ENCODE measurements at regions not wholly inside any gene's neighbourhood (a gene's known extent, or its start where the extent isn't known, plus 50 kb on each side); places are given as distances from the start of the nearest gene placed in this dataset.

DNA sequence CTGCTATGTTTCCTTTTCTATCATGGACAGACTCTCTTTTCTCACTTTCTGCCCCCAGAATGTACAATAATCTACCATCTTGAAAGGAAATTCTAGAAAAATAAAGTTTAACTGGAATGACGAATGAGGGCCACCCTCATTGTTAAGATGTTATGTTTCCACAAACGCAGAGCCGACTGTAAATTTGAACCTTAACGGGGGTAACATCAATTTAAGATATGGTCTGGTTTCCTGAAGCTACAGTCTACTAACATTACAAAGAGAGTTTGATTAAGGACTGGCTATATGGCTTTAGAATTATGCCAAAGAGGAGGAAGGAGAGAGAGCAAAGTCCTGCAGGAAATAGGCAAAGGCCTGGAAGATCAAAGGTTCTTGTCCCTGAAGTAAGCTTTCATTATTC, 227.2 kb downstream of the USP46 start:
- no peak overlapping the region for H2AK9ac ChIP-seq (replicated peaks; ENCODE audit: low read depth, low read length, poor library complexity)
- H3K18ac ChIP-seq (ENCODE audit: low read depth, low read length) = no peak overlapping the region
- H2BK15ac ChIP-seq (ENCODE audit: low read depth, low read length) = no peak overlapping the region
- no peaks in the 10 kb centered on the region for H4K20me1 ChIP-seq (ENCODE audit: insufficient read depth, low read length)
- no peak overlapping the region for H2AK5ac ChIP-seq (ENCODE audit: low read depth, low read length)
- no peak overlapping the region for H3K14ac ChIP-seq (replicated peaks; ENCODE audit: low read depth, low read length)
- no peak overlapping the region for H3K56ac ChIP-seq (ENCODE audit: extremely low read depth, insufficient read depth, low read length)
- no peak overlapping the region for H3K9ac ChIP-seq (ENCODE audit: low read depth, low read length)
- no peaks in the 10 kb centered on the region for H3K79me1 ChIP-seq (ENCODE audit: low read depth in 1 of 2, low read length in 2 of 2)
- no peaks in the 10 kb centered on the region for H3K9me1 ChIP-seq (ENCODE audit: insufficient read depth, low read length)
- H3K4me2 ChIP-seq (ENCODE audit: low read depth, low read length) = no peak overlapping the region
- H4K5ac ChIP-seq (ENCODE audit: low read depth, low read length) = no peak overlapping the region
- H3K27ac ChIP-seq (ENCODE audit: insufficient read depth, low read length) = no peak overlapping the region
- TF ChIP-seq, protein P1, sequence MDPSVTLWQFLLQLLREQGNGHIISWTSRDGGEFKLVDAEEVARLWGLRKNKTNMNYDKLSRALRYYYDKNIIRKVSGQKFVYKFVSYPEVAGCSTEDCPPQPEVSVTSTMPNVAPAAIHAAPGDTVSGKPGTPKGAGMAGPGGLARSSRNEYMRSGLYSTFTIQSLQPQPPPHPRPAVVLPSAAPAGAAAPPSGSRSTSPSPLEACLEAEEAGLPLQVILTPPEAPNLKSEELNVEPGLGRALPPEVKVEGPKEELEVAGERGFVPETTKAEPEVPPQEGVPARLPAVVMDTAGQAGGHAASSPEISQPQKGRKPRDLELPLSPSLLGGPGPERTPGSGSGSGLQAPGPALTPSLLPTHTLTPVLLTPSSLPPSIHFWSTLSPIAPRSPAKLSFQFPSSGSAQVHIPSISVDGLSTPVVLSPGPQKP (IDR thresholded peaks at IDR 0.05; ENCODE audit: borderline replicate concordance, low read depth, low read length) = no peak
- TF ChIP-seq FOS (IDR thresholded peaks at IDR 0.05; ENCODE audit: low read depth, low read length) (no peak), RAD21 (IDR thresholded peaks at IDR 0.05; ENCODE audit: low read length) (no peak), SMC3 (IDR thresholded peaks at IDR 0.05; ENCODE audit: low read depth, low read length) (no peak), MAFK (IDR thresholded peaks at IDR 0.05; ENCODE audit: low read depth, low read length) (no peak), CHD1 (IDR thresholded peaks at IDR 0.05; ENCODE audit: low read depth, low read length) (no peak), MAZ (IDR thresholded peaks at IDR 0.05; ENCODE audit: borderline replicate concordance, low read depth, low read length) (no peak), BHLHE40 (IDR thresholded peaks at IDR 0.05; ENCODE audit: low read depth, low read length) (no peak), MXI1 (IDR thresholded peaks at IDR 0.05; ENCODE audit: borderline replicate concordance, low read depth, low read length) (no peak), RCOR1 (IDR thresholded peaks at IDR 0.05; ENCODE audit: insufficient replicate concordance, low read length) (no peak), CTCF (conservative IDR thresholded peaks at IDR 0.05; ENCODE audit: low read depth, low read length) (no peak), RFX5 (IDR thresholded peaks at IDR 0.05; ENCODE audit: low read depth, low read length) (no peak), POLR2A (IDR thresholded peaks at IDR 0.05; ENCODE audit: low read depth, low read length) (no peak), CEBPB (IDR thresholded peaks at IDR 0.05; ENCODE audit: low read depth, low read length) (no peak), NFE2L2 (IDR thresholded peaks at IDR 0.05; ENCODE audit: low read depth, low read length) (no peak), USF2 (IDR thresholded peaks at IDR 0.05; ENCODE audit: low read depth, low read length) (no peak)
- no peaks in the 10 kb centered on the region for H3K9me3 ChIP-seq (ENCODE audit: control insufficient read depth, insufficient read depth, low read length)
- in situ Hi-C loops (cut with MboI; ENCODE audit: low sequenced_read_pairs) = no loop called here
- WGBS, 2 experiments (ENCODE audit: extremely low coverage in 2 of 2, insufficient read length in 1 of 2) = no CpG with 5 or more reads among the region's 4 CpGs
- dilution Hi-C loops (cut with HindIII; ENCODE audit: low sequenced_read_pairs, unreplicated experiment) = no loop called here
- no peaks in the 10 kb centered on the region for H3K36me3 ChIP-seq (ENCODE audit: control insufficient read depth, insufficient read depth, low read length)
- H2BK5ac ChIP-seq (ENCODE audit: low read depth, low read length, poor library complexity, severe bottlenecking) = no peak overlapping the region
- POLR2A ChIA-PET (ENCODE audit: unreplicated experiment) = no interaction called here
- no peaks in the 10 kb centered on the region; the same call in 1 of the 2 replicates for H3K27me3 ChIP-seq (ENCODE audit: control insufficient read depth, insufficient read depth, low read length)
- no peak overlapping the region for H2BK120ac ChIP-seq (ENCODE audit: low read depth, low read length)
- no peak overlapping the region for H4K8ac ChIP-seq (ENCODE audit: low read depth in 2 of 2, low read length in 2 of 2)
- ATAC-seq (ENCODE audit: low read depth) (no peak), DNase-seq (no peak)
- BruUV-seq (replicated peaks) = no TSS peak
- H3K4ac ChIP-seq (ENCODE audit: low read depth, low read length) = no peak overlapping the region
- H4K91ac ChIP-seq (ENCODE audit: insufficient read depth, low read depth, low read length) = no peak overlapping the region
- CTCF ChIA-PET = no interaction called here
- no peak overlapping the region for H3K4me3 ChIP-seq (ENCODE audit: insufficient read depth, low read depth, low read length)
- no peak overlapping the region for H3K23ac ChIP-seq (ENCODE audit: low read depth, low read length)
- no peak overlapping the region for H2BK20ac ChIP-seq (ENCODE audit: low read depth, low read length)
- no peak overlapping the region for H2AFZ ChIP-seq (replicated peaks; ENCODE audit: low read length, poor library complexity)
- H3K4me1 ChIP-seq (ENCODE audit: control insufficient read depth, insufficient read depth, low read length) = no peaks in the 10 kb centered on the region
- intact Hi-C loops (cut with micrococcal nuclease) = no loop called here
